Astrocyte (in vitro differentiated cells and primary cell): ENCODE measurements at regions not wholly inside any gene's neighbourhood (a gene's known extent, or its start where the extent isn't known, plus 50 kb on each side); places are given as distances from the start of the nearest gene placed in this dataset.

Experiments
- EZH2 ChIP-seq: IDR thresholded peaks from 2 replicates; pipeline ENCODE4 v1.6.1; 2012; ENCODE audit warnings: mild to moderate bottlenecking, low read length, inconsistent platforms; ENCODE audit not compliant: insufficient read depth
- TF ChIP-seq, protein P1 (sequence below): IDR thresholded peaks from 2 replicates; pipeline ENCODE4 v1.5.1; 2011; ENCODE audit warnings: low read depth, mild to moderate bottlenecking, inconsistent platforms, low read length, moderate library complexity; ENCODE audit not compliant: insufficient read depth

- TF ChIP-seq EZH2 = no peak
- TF ChIP-seq, protein P1, sequence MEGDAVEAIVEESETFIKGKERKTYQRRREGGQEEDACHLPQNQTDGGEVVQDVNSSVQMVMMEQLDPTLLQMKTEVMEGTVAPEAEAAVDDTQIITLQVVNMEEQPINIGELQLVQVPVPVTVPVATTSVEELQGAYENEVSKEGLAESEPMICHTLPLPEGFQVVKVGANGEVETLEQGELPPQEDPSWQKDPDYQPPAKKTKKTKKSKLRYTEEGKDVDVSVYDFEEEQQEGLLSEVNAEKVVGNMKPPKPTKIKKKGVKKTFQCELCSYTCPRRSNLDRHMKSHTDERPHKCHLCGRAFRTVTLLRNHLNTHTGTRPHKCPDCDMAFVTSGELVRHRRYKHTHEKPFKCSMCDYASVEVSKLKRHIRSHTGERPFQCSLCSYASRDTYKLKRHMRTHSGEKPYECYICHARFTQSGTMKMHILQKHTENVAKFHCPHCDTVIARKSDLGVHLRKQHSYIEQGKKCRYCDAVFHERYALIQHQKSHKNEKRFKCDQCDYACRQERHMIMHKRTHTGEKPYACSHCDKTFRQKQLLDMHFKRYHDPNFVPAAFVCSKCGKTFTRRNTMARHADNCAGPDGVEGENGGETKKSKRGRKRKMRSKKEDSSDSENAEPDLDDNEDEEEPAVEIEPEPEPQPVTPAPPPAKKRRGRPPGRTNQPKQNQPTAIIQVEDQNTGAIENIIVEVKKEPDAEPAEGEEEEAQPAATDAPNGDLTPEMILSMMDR = no peak
Observed at GRCh38 chr11:101401245-101401644, 182.6 kb downstream of the TRPC6 start.
